Calu3 (cell line): ENCODE measurements at regions not wholly inside any gene's neighbourhood (a gene's known extent, or its start where the extent isn't known, plus 50 kb on each side); places are given as distances from the start of the nearest gene placed in this dataset.

ENCODE experiments used
- BruUV-seq: library from RNA; stranded (reverse); fragments of 400-500 nt; replicated peaks from 2 replicates; lab custom pipeline; 2021; lab: Mats Ljungman, UMichigan
- CTCF ChIA-PET: fragments of 300-600 bp; sonication (Branson Sonifier 250); formaldehyde crosslinking; loops from one replicate; lab custom pipeline; 2022; ENCODE audit warnings: antibody characterized with exemption; lab: Charles Lee
- DNase-seq: peaks from one replicate; pipeline ENCODE4 v3.0.0; 2022
- H3K27ac Mint-ChIP-seq: one replicate; pipeline ENCODE4 v1.8.0; 2022; ENCODE audit warnings: mixed read lengths; ENCODE audit not compliant: unreplicated experiment
- H3K27me3 Mint-ChIP-seq: one replicate; pipeline ENCODE4 v1.8.0; 2022; ENCODE audit warnings: mixed read lengths; ENCODE audit not compliant: unreplicated experiment
- H3K36me3 Mint-ChIP-seq: one replicate; pipeline ENCODE4 v1.8.0; 2022; ENCODE audit warnings: mild to moderate bottlenecking, moderate library complexity, mixed read lengths; ENCODE audit not compliant: insufficient read depth, unreplicated experiment
- H3K4me1 Mint-ChIP-seq: one replicate; pipeline ENCODE4 v1.8.0; 2022; ENCODE audit warnings: mild to moderate bottlenecking, low read depth, mixed read lengths; ENCODE audit not compliant: unreplicated experiment
- H3K4me3 Mint-ChIP-seq: one replicate; pipeline ENCODE4 v1.8.0; 2022; ENCODE audit warnings: mild to moderate bottlenecking, low read depth, moderate library complexity, mixed read lengths; ENCODE audit not compliant: unreplicated experiment
- H3K9me3 Mint-ChIP-seq: one replicate; pipeline ENCODE4 v1.8.0; 2022; ENCODE audit warnings: low read depth, mixed read lengths; ENCODE audit not compliant: unreplicated experiment
- intact Hi-C: fragments of 100-400 bp; cut with micrococcal nuclease; formaldehyde crosslinking; loops from one replicate; pipeline ENCODE4 v1.10.0; 2022; ENCODE audit not compliant: unreplicated experiment
- TF ChIP-seq, protein P1 (sequence below): fragments of 200-600 bp; IDR thresholded peaks from one replicate; pipeline ENCODE4 v1.8.0; 2022; ENCODE audit warnings: antibody characterized with exemption; ENCODE audit not compliant: unreplicated experiment

DNA sequence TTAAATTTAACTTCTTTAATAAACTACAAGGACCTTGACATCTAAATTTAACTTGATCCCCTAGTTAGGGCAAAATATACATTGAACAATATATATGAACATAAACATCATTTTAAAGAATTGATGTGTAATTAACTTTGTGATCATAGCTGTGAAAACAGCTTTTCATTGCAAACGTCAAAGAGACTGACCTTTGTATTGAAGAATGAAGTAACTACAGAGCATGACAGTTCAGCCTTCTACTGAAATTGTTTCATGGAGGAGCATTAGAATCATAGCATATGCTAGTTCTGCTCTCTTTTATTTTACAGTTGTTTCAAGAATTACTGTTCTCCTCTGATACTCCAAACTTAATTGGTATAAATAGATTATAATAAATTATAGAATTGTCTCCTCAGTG is 123.4 kb upstream of the PRR20A start:
- no peak overlapping the region for H3K27ac Mint-ChIP-seq
- H3K36me3 Mint-ChIP-seq, result no peaks in the 10 kb centered on the region
- no peak for DNase-seq
- no TSS peak for BruUV-seq
- H3K4me3 Mint-ChIP-seq, result no peak overlapping the region
- H3K9me3 Mint-ChIP-seq, result peaks cover 6% of the 10 kb centered on the region
- TF ChIP-seq, protein P1, sequence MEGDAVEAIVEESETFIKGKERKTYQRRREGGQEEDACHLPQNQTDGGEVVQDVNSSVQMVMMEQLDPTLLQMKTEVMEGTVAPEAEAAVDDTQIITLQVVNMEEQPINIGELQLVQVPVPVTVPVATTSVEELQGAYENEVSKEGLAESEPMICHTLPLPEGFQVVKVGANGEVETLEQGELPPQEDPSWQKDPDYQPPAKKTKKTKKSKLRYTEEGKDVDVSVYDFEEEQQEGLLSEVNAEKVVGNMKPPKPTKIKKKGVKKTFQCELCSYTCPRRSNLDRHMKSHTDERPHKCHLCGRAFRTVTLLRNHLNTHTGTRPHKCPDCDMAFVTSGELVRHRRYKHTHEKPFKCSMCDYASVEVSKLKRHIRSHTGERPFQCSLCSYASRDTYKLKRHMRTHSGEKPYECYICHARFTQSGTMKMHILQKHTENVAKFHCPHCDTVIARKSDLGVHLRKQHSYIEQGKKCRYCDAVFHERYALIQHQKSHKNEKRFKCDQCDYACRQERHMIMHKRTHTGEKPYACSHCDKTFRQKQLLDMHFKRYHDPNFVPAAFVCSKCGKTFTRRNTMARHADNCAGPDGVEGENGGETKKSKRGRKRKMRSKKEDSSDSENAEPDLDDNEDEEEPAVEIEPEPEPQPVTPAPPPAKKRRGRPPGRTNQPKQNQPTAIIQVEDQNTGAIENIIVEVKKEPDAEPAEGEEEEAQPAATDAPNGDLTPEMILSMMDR, result no peak
- intact Hi-C loops, result no loop called here
- no peaks in the 10 kb centered on the region for H3K27me3 Mint-ChIP-seq
- CTCF ChIA-PET, result no interaction called here
- H3K4me1 Mint-ChIP-seq, result no peaks in the 10 kb centered on the region

DNA sequence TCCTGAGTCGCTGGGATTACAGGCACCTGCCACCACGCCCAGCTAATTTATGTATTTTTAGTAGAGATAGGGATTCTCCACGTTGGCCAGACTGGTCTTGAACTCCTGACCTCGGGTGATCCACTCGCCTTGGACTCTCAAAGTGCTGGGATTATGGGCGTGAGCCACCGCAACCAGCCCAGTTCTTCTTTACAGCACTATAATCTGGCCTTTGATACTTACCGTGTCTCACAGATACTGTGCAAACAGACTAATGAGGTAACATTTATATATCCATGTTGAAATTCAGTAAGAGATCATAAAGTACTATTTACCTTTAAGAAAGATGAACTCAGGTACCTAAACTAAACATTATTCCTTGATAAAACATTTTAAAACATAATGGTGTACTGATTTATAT is 121.8 kb upstream of the PRR20A start:
- H3K27me3 Mint-ChIP-seq, result no peaks in the 10 kb centered on the region
- intact Hi-C loops, result no loop called here
- H3K4me3 Mint-ChIP-seq, result no peak overlapping the region
- no TSS peak for BruUV-seq
- no peaks in the 10 kb centered on the region for H3K36me3 Mint-ChIP-seq
- no peak overlapping the region for H3K27ac Mint-ChIP-seq
- H3K4me1 Mint-ChIP-seq, result no peaks in the 10 kb centered on the region
- H3K9me3 Mint-ChIP-seq, result peaks cover 2% of the 10 kb centered on the region
- CTCF ChIA-PET, result no interaction called here
- DNase-seq, result no peak
- TF ChIP-seq, protein P1, result no peak

DNA sequence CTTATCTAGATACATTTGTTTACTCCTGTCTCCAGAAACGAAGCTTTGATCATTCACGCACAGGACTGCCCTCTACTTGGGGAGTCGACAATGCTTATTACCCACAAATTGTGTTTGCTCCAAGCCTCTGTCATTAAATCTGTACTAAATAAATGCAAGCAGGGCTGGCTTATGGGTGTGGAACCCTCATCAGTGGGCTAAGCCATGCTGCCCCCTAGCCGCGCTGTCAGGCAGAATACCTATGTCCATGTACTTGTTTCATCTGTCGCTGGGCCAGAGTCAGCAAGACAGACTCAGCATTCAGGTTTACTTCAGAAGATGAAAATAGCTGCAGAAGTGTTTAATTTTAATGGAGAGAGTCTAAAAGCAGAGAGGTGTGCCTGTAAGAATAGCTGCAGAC is 110.0 kb upstream of the PRR20A start:
- no peak for DNase-seq
- no peak overlapping the region for H3K4me3 Mint-ChIP-seq
- no peaks in the 10 kb centered on the region for H3K36me3 Mint-ChIP-seq
- intact Hi-C loops, result no loop called here
- no peaks in the 10 kb centered on the region for H3K4me1 Mint-ChIP-seq
- H3K9me3 Mint-ChIP-seq, result no peaks in the 10 kb centered on the region
- TF ChIP-seq, protein P1, result no peak
- CTCF ChIA-PET, result no interaction called here
- BruUV-seq, result no TSS peak
- no peaks in the 10 kb centered on the region for H3K27me3 Mint-ChIP-seq
- H3K27ac Mint-ChIP-seq, result no peak overlapping the region

DNA sequence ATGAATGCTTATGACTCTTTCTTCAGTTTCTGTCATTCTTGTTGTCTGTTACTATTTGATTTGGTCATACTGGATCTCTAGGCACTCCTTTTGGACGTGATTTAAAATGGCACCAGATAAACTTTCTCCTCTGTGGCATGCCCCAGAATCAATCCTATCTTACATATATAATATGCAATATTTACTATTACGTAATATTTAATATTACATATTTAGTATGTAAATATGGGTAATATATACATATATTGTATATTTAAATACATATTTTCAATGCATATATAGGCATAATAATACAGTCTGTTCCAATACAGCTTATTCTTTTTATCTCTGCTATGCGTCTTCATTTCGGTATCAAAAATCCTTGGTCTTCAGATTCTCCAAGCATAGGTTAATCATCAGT is 104.4 kb upstream of the PRR20A start:
- TF ChIP-seq, protein P1, result no peak
- Mint-ChIP-seq H3K36me3 (no peaks in the 10 kb centered on the region), H3K27ac (no peak overlapping the region), H3K27me3 (no peaks in the 10 kb centered on the region), H3K4me1 (no peaks in the 10 kb centered on the region), H3K4me3 (no peak overlapping the region), H3K9me3 (no peaks in the 10 kb centered on the region)
- DNase-seq, result no peak
- BruUV-seq, result no TSS peak
- intact Hi-C loops, result no loop called here
- CTCF ChIA-PET, result no interaction called here
